Neural progenitor cell (in vitro differentiated cells): ENCODE measurements at regions not wholly inside any gene's neighbourhood (a gene's known extent, or its start where the extent isn't known, plus 50 kb on each side); places are given as distances from the start of the nearest gene placed in this dataset.

Source experiments
- CTCF ChIP-seq: fragments of 200-600 bp; sonication (generic); IDR thresholded peaks from 2 replicates; pipeline ENCODE4 v1.5.1; 2017; ENCODE audit warnings: antibody characterized with exemption, mild to moderate bottlenecking
- EZH2 ChIP-seq: fragments of 200-600 bp; sonication (generic); IDR thresholded peaks from 2 replicates; pipeline ENCODE4 v1.6.1; 2017; ENCODE audit warnings: antibody characterized with exemption, mild to moderate bottlenecking, moderate library complexity

DNA sequence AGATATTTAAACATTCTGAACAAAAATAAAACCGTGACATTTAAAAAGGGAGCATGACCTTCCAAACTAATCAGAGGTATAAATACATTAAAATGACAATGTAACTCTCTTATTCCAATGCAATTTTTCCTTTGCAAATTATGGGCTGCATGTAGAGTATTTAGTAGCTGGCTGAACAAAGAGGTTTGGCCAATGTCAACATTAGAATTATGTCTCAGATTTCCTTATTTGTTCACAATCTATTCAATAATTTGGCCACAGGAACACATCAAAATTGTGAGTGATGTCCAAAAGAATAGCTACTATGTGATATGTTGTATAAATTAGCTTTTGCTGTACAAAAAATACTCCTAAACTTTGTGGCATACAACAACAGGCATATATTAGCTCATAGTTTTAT lies 580.0 kb upstream of the MARCKS start:
- TF ChIP-seq CTCF (no peak), EZH2 (no peak)
